Esophagus squamous epithelium (tissue), 5 donors: ENCODE measurements at regions not wholly inside any gene's neighbourhood (a gene's known extent, or its start where the extent isn't known, plus 50 kb on each side); places are given as distances from the start of the nearest gene placed in this dataset.

ENCODE experiments used
- DNase-seq: peaks from one replicate; lab custom pipeline; 2025; lab: John Stamatoyannopoulos, UW
- H3K27ac ChIP-seq, 4 donors: fragments of 200-600 bp; sonication (generic); one replicate each; pipeline ENCODE4 v1.5.1; 2016 to 2019; ENCODE audit warnings: mild to moderate bottlenecking in 1 of 4
- H3K27me3 ChIP-seq, 4 donors: fragments of 200-600 bp; sonication (generic); 1 replicate in 3 of 4; 2 replicates in 1 of 4; pipeline versions ENCODE4 v1.5.1 to v1.6.0; 2017 to 2021; ENCODE audit warnings: antibody characterized with exemption in 1 of 4
- H3K36me3 ChIP-seq, 3 donors: fragments of 200-600 bp; sonication (generic); one replicate each; pipeline ENCODE4 v1.5.1; 2016 to 2019
- H3K4me1 ChIP-seq, 3 donors: fragments of 200-600 bp; sonication (generic); one replicate each; pipeline ENCODE4 v1.5.1; 2017 to 2019
- H3K4me3 ChIP-seq, 4 donors: fragments of 200-600 bp; sonication (generic); 1 replicate in 3 of 4; 2 replicates in 1 of 4; pipeline ENCODE4 v1.5.1; 2016 to 2019; ENCODE audit warnings: mild to moderate bottlenecking in 2 of 4, moderate library complexity in 1 of 4
- H3K9me3 ChIP-seq, 3 donors: fragments of 200-600 bp; sonication (generic); one replicate each; pipeline ENCODE4 v1.5.1; 2016 to 2019
- POLR2A ChIP-seq, 4 donors: fragments of 450-650 bp; IDR thresholded peaks; one replicate each; pipeline ENCODE4 v1.6.1; 2017; ENCODE audit warnings: antibody characterized with exemption in 4 of 4, mild to moderate bottlenecking in 4 of 4, moderate library complexity in 3 of 4
- WGBS, 2 donors: methylation state at CpG; one replicate each; pipeline ENCODE4 v1.1.5; 2018; 5-methylcytosine and 5-hydroxymethylcytosine counted together
- intact Hi-C: fragments of 100-400 bp; cut with DNase I; formaldehyde crosslinking; loops from one replicate; pipeline ENCODE4 v1.15.0; 2022
- TF ChIP-seq, protein P1 (sequence below), 6 experiments: fragments of 450-650 bp in 4 of 6; fragments of 200-600 bp in 2 of 6; sonication (generic) in 2 of 6; IDR thresholded peaks; one replicate each; pipeline ENCODE4 v1.5.1; 2016 to 2019; ENCODE audit warnings: antibody characterized with exemption in 6 of 6, mild to moderate bottlenecking in 4 of 6, moderate library complexity in 4 of 6
- donor health status: DM: yes; HTN: yes; CAD: no.

- no peak for DNase-seq
- H3K4me3 ChIP-seq = no peak overlapping the region
- H3K9me3 ChIP-seq = no peaks in the 10 kb centered on the region
- H3K27me3 ChIP-seq = no peaks in the 10 kb centered on the region
- TF ChIP-seq, protein P1, sequence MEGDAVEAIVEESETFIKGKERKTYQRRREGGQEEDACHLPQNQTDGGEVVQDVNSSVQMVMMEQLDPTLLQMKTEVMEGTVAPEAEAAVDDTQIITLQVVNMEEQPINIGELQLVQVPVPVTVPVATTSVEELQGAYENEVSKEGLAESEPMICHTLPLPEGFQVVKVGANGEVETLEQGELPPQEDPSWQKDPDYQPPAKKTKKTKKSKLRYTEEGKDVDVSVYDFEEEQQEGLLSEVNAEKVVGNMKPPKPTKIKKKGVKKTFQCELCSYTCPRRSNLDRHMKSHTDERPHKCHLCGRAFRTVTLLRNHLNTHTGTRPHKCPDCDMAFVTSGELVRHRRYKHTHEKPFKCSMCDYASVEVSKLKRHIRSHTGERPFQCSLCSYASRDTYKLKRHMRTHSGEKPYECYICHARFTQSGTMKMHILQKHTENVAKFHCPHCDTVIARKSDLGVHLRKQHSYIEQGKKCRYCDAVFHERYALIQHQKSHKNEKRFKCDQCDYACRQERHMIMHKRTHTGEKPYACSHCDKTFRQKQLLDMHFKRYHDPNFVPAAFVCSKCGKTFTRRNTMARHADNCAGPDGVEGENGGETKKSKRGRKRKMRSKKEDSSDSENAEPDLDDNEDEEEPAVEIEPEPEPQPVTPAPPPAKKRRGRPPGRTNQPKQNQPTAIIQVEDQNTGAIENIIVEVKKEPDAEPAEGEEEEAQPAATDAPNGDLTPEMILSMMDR (IDR thresholded peaks at IDR 0.05) = no peak
- no peak for TF ChIP-seq POLR2A (IDR thresholded peaks at IDR 0.05)
- H3K4me1 ChIP-seq = peaks cover 0 to 29% (median 4%) of the 10 kb centered on the region in 3 donors
- peak overlapping the region in 3 of 4 donors; percentile 58 to 84 (median 66) for H3K27ac ChIP-seq
- 72 to 78% methylated on average over 2 of the region's 2 CpGs for WGBS, 2 donors
- intact Hi-C loops = no loop called here
- H3K36me3 ChIP-seq = no peaks in the 10 kb centered on the region
Observed at GRCh38 chr5:67999391-67999790, 216.2 kb upstream of the PIK3R1 start.

- H3K4me3 ChIP-seq = no peak overlapping the region
- DNase-seq = peak; percentile 5
- intact Hi-C loops = no loop called here
Observed at GRCh38 chr5:67998709-67999261, 216.8 kb upstream of the PIK3R1 start.

DNA sequence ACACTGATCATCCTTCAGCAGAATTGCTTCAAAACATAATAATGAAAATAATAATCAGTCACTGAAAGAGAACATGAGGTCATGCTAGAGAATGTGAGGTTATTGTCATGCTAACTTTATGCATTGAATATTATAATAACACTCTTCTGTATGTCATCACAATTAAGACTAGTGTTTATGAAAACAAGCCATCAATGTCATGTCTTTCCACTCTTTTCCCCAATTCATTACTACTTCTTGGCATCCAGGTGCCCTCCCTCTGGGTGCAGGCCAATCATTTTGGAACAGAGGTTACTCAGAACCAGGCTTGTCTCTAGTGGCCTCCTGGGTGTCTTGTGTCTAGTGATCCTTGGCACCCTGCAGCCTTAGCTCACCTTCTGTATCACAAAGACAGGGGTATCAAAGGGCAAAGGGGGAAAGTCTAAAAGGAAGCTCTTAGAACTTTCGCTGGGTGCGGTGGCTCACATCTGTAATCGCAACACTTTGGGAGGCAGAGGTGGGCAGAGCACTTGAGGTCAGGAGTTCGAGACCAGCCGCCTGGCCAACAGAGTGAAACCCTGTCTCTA lies 217.6 kb upstream of the PIK3R1 start:
- Histone ChIP-seq H3K4me1 (peaks cover 0 to 29% (median 4%) of the 10 kb centered on the region in 3 donors), H3K27me3 (no peaks in the 10 kb centered on the region), H3K9me3 (no peaks in the 10 kb centered on the region), H3K36me3 (no peaks in the 10 kb centered on the region), H3K4me3 (no peak overlapping the region), H3K27ac (peak overlapping the region in 3 of 4 donors; percentile 3 to 84 (median 28))
- intact Hi-C loops = no loop called here
- TF ChIP-seq POLR2A (IDR thresholded peaks at IDR 0.05) = no peak
- TF ChIP-seq, protein P1 (IDR thresholded peaks at IDR 0.05) = no peak
- no peak for DNase-seq
- WGBS, 2 donors = 70 to 90% methylated on average over 2 of the region's 5 CpGs

More at GRCh38 chr5:67998709-67999261, 216.8 kb upstream of the PIK3R1 start:
- Histone ChIP-seq H3K4me1 (peaks cover 0 to 29% (median 4%) of the 10 kb centered on the region in 3 donors), H3K27me3 (no peaks in the 10 kb centered on the region), H3K27ac (peak overlapping the region; percentile 58 to 84 (median 64)), H3K9me3 (no peaks in the 10 kb centered on the region), H3K36me3 (no peaks in the 10 kb centered on the region)
- 46 to 62% methylated on average over 3 of the region's 7 CpGs for WGBS, 2 donors
- TF ChIP-seq, protein P1 (IDR thresholded peaks at IDR 0.05) = no peak
- no peak for TF ChIP-seq POLR2A (IDR thresholded peaks at IDR 0.05)

DNA sequence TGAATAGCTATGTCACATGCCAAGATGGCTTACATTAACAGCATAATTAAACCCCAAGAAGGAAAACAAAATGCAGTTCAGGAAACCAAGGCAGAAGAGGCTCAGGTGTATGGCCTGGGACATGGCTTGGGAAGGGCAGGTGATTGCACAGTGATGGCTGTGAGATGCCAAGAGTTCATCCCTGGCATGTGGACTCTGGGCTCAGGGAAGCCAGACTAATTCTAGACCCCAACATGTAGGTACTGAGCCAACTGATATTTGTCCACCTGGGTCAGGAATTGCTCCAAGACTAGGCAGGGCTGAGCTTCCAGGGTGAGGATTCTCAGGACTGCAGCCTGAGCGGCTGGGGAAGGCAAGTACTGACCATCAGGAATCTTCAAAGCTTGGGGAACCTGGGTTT lies 218.4 kb upstream of the PIK3R1 start:
- Histone ChIP-seq H3K4me3 (no peak overlapping the region), H3K27ac (peak overlapping the region in 2 of 4 donors; percentile 3 to 84), H3K27me3 (no peaks in the 10 kb centered on the region), H3K36me3 (no peaks in the 10 kb centered on the region), H3K9me3 (no peaks in the 10 kb centered on the region), H3K4me1 (peaks cover 0 to 33% (median 4%) of the 10 kb centered on the region in 3 donors)
- 77 to 83% methylated on average over 1 of the region's 1 CpG for WGBS, 2 donors
- no peak for DNase-seq
- intact Hi-C loops = no loop called here
- TF ChIP-seq, protein P1 (IDR thresholded peaks at IDR 0.05) = no peak
- TF ChIP-seq POLR2A (IDR thresholded peaks at IDR 0.05) = no peak

- WGBS, 2 donors = 76 to 100% methylated on average over 3 to 8 of the region's 10 CpGs
- Histone ChIP-seq H3K27ac (peak overlapping the region in 1 of 4 donors; percentile 84), H3K36me3 (no peaks in the 10 kb centered on the region), H3K4me1 (peaks cover 0 to 33% (median 4%) of the 10 kb centered on the region in 3 donors), H3K27me3 (no peaks in the 10 kb centered on the region), H3K4me3 (no peak overlapping the region), H3K9me3 (no peaks in the 10 kb centered on the region)
- DNase-seq = no peak
- TF ChIP-seq, protein P1 (IDR thresholded peaks at IDR 0.05) = no peak
- no peak for TF ChIP-seq POLR2A (IDR thresholded peaks at IDR 0.05)
- intact Hi-C loops = no loop called here
Observed at GRCh38 chr5:67996596-67996995, 219.0 kb upstream of the PIK3R1 start.
